ENCODE measurements at regions not wholly inside any gene's neighbourhood (a gene's known extent, or its start where the extent isn't known, plus 50 kb on each side); places are given as distances from the start of the nearest gene placed in this dataset.
"Not testable (repeated sequence)": the region's sequence is repeated elsewhere in the genome, so short reads cannot be mapped to it uniquely, and the experiment has no call there.

GRCh38 chrX:43165343-43165920, 387.5 kb upstream of the PPP1R2C start:
- FAIRE-seq = no peak

GRCh38 chrX:43166874-43167273, 388.9 kb upstream of the PPP1R2C start:
- no peak for DNase-seq (ENCODE audit: extremely low spot score, insufficient read length, low read depth)
- no peak for FAIRE-seq

More at GRCh38 chrX:43165343-43165920, 387.5 kb upstream of the PPP1R2C start:
- no peak for DNase-seq (ENCODE audit: extremely low spot score, insufficient read length, low read depth)

GRCh38 chrX:43175434-43175833, 397.5 kb upstream of the PPP1R2C start:
- FAIRE-seq (no peak), DNase-seq (ENCODE audit: extremely low spot score, insufficient read length, low read depth) (no peak)

- DNase-seq (ENCODE audit: extremely low spot score, insufficient read length, low read depth) (no peak), FAIRE-seq (no peak)
These were observed 398.7 kb upstream of the PPP1R2C start for GRCh38 chrX:43176686-43177085.

- DNase-seq (ENCODE audit: extremely low spot score, insufficient read length, low read depth) (no peak), FAIRE-seq (no peak)
These were observed 410.3 kb upstream of the PPP1R2C start for GRCh38 chrX:43188296-43188695.

- FAIRE-seq = no peak
These were observed 433.6 kb upstream of the PPP1R2C start for GRCh38 chrX:43211570-43211969.

GRCh38 chrX:43218198-43218597, 437.9 kb upstream of the MAOA start:
- DNase-seq (ENCODE audit: extremely low spot score, insufficient read length, low read depth) (no peak), FAIRE-seq (no peak)

More at GRCh38 chrX:43211570-43211969, 433.6 kb upstream of the PPP1R2C start:
- no peak for DNase-seq (ENCODE audit: extremely low spot score, insufficient read length, low read depth)

GRCh38 chrX:43224496-43224895, 431.6 kb upstream of the MAOA start:
- FAIRE-seq = no peak
- no peak for DNase-seq (ENCODE audit: extremely low spot score, insufficient read length, low read depth)

- DNase-seq (ENCODE audit: extremely low spot score, insufficient read length, low read depth) (no peak), FAIRE-seq (no peak)
These were observed 430.3 kb upstream of the MAOA start for GRCh38 chrX:43225626-43226328.

GRCh38 chrX:43238461-43238945, 417.6 kb upstream of the MAOA start:
- DNase-seq (ENCODE audit: extremely low spot score, insufficient read length, low read depth) (no peak), FAIRE-seq (no peak)

- FAIRE-seq = no peak
- DNase-seq (ENCODE audit: extremely low spot score, insufficient read length, low read depth) = no peak
These were observed 416.7 kb upstream of the MAOA start for GRCh38 chrX:43239356-43239755.

- FAIRE-seq = no peak
These were observed 400.5 kb upstream of the MAOA start for GRCh38 chrX:43255596-43255995.

GRCh38 chrX:43266487-43266886, 389.6 kb upstream of the MAOA start:
- DNase-seq (ENCODE audit: extremely low spot score, insufficient read length, low read depth) (no peak), FAIRE-seq (no peak)

More at GRCh38 chrX:43255596-43255995, 400.5 kb upstream of the MAOA start:
- DNase-seq (ENCODE audit: extremely low spot score, insufficient read length, low read depth) = no peak

GRCh38 chrX:43267652-43268051, 388.4 kb upstream of the MAOA start:
- DNase-seq (ENCODE audit: extremely low spot score, insufficient read length, low read depth) (no peak), FAIRE-seq (no peak)

- no peak for DNase-seq (ENCODE audit: extremely low spot score, insufficient read length, low read depth)
- no peak for FAIRE-seq
These were observed 386.9 kb upstream of the MAOA start for GRCh38 chrX:43269201-43269600.

GRCh38 chrX:43277879-43278278, 378.2 kb upstream of the MAOA start:
- no peak for DNase-seq (ENCODE audit: extremely low spot score, insufficient read length, low read depth)
- FAIRE-seq = no peak

- DNase-seq (ENCODE audit: extremely low spot score, insufficient read length, low read depth) (no peak), FAIRE-seq (no peak)
These were observed 377.7 kb upstream of the MAOA start for GRCh38 chrX:43278440-43278839.

- no peak for FAIRE-seq
These were observed 376.7 kb upstream of the MAOA start for GRCh38 chrX:43279341-43279808.

GRCh38 chrX:43283187-43283586, 372.9 kb upstream of the MAOA start:
- FAIRE-seq = no peak
- DNase-seq (ENCODE audit: extremely low spot score, insufficient read length, low read depth) = no peak

More at GRCh38 chrX:43279341-43279808, 376.7 kb upstream of the MAOA start:
- no peak for DNase-seq (ENCODE audit: extremely low spot score, insufficient read length, low read depth)

GRCh38 chrX:43311625-43312024, 344.5 kb upstream of the MAOA start:
- not testable (repeated sequence) for DNase-seq (ENCODE audit: extremely low spot score, insufficient read length, low read depth); FAIRE-seq

- DNase-seq (ENCODE audit: extremely low spot score, insufficient read length, low read depth) (no peak), FAIRE-seq (no peak)
These were observed 343.1 kb upstream of the MAOA start for GRCh38 chrX:43313035-43313434.

Data from GM18507 (cell line).